Stimulated activated CD4-positive, alpha-beta T cell treated with anti-CD3 and anti-CD28 coated beads, Interleukin-2, amount 100 ng/mL, for 24 hours (primary cell): ENCODE measurements at regions not wholly inside any gene's neighbourhood (a gene's known extent, or its start where the extent isn't known, plus 50 kb on each side); places are given as distances from the start of the nearest gene placed in this dataset.

Experiments
- DNase-seq, 2 donors: peaks; one replicate each; pipeline ENCODE4 v3.0.0-alpha.2; 2020

GRCh38 chr13:72431981-72432682 lies 295.3 kb downstream of the MZT1 start:
- DNase-seq = no peak

GRCh38 chr13:72430923-72431322 lies 296.5 kb downstream of the MZT1 start:
- DNase-seq = no peak

GRCh38 chr13:72427757-72428528 lies 299.5 kb downstream of the MZT1 start:
- no peak for DNase-seq

- no peak for DNase-seq
Measured at GRCh38 chr13:72424059-72424458, 303.4 kb downstream of the MZT1 start.

GRCh38 chr13:72415817-72416216 lies 311.6 kb downstream of the MZT1 start:
- no peak for DNase-seq

- DNase-seq = no peak
Measured at GRCh38 chr13:72412481-72412880, 314.9 kb downstream of the MZT1 start.

GRCh38 chr13:72405441-72405840 lies 322.0 kb downstream of the MZT1 start:
- no peak for DNase-seq

GRCh38 chr13:72403396-72404010 lies 323.9 kb downstream of the MZT1 start:
- no peak for DNase-seq

GRCh38 chr13:72400856-72401255 lies 326.6 kb downstream of the MZT1 start:
- DNase-seq = no peak

GRCh38 chr13:72399351-72399750 lies 328.1 kb downstream of the MZT1 start:
- DNase-seq = no peak

GRCh38 chr13:72397265-72397664 lies 330.2 kb downstream of the MZT1 start:
- no peak for DNase-seq

GRCh38 chr13:72390909-72391308 lies 336.5 kb downstream of the MZT1 start:
- no peak for DNase-seq

- no peak for DNase-seq
Measured at GRCh38 chr13:72386138-72386684, 341.2 kb downstream of the MZT1 start.

- DNase-seq = no peak
Measured at GRCh38 chr13:72384879-72385278, 342.6 kb downstream of the MZT1 start.

- DNase-seq = no peak
Measured at GRCh38 chr13:72384186-72384823, 343.1 kb downstream of the MZT1 start.

- no peak for DNase-seq
Measured at GRCh38 chr13:72383646-72384045, 343.8 kb downstream of the MZT1 start.

- DNase-seq = no peak
Measured at GRCh38 chr13:72379581-72379980, 347.8 kb downstream of the MZT1 start.

GRCh38 chr13:72368031-72368430 lies 359.4 kb downstream of the MZT1 start:
- no peak for DNase-seq

GRCh38 chr13:72346716-72347115 lies 380.7 kb downstream of the MZT1 start:
- DNase-seq = no peak

GRCh38 chr13:72342364-72342763 lies 385.1 kb downstream of the MZT1 start:
- DNase-seq = no peak

- DNase-seq = no peak
Measured at GRCh38 chr13:72341904-72342303, 385.5 kb downstream of the MZT1 start.

- no peak for DNase-seq
Measured at GRCh38 chr13:72317346-72318109, 409.9 kb downstream of the MZT1 start.
